Astrocyte (in vitro differentiated cells and primary cell): ENCODE measurements at regions not wholly inside any gene's neighbourhood (a gene's known extent, or its start where the extent isn't known, plus 50 kb on each side); places are given as distances from the start of the nearest gene placed in this dataset.

Experiments
- DNase-seq: peaks from one replicate; pipeline ENCODE4 v3.0.0-alpha.2; 2010; ENCODE audit warnings: low read depth
- FAIRE-seq: peaks from 2 replicates; lab custom pipeline; 2011; peaks lifted over from hg19 to GRCh38; lab: Jason Lieb, UNC
- H2AFZ ChIP-seq: 2 replicates; pipeline ENCODE4 v1.6.0; 2012; ENCODE audit warnings: low read depth, low read length, inconsistent platforms
- H3K27ac ChIP-seq: 2 replicates; pipeline ENCODE4 v1.5.1; 2011; ENCODE audit warnings: low read depth, low read length, inconsistent platforms
- H3K27me3 ChIP-seq: 2 replicates; pipeline ENCODE4 v1.6.0; 2011; ENCODE audit warnings: low read length, inconsistent platforms; ENCODE audit not compliant: insufficient read depth
- H3K36me3 ChIP-seq: 2 replicates; pipeline ENCODE4 v1.5.1; 2011; ENCODE audit warnings: low read length, inconsistent platforms; ENCODE audit not compliant: insufficient read depth
- H3K4me1 ChIP-seq: 2 replicates; pipeline ENCODE4 v1.5.1; 2011; ENCODE audit warnings: low read length, inconsistent platforms; ENCODE audit not compliant: insufficient read depth
- H3K4me2 ChIP-seq: 2 replicates; pipeline ENCODE4 v1.6.0; 2012; ENCODE audit warnings: low read length, inconsistent platforms
- H3K4me3 ChIP-seq: 2 replicates; pipeline ENCODE4 v1.5.1; 2011; ENCODE audit warnings: low read depth, mild to moderate bottlenecking, low read length, inconsistent platforms; ENCODE audit not compliant: insufficient read depth
- H3K79me2 ChIP-seq: 2 replicates; pipeline ENCODE4 v1.6.0; 2012; ENCODE audit warnings: mild to moderate bottlenecking, low read length, inconsistent platforms; ENCODE audit not compliant: insufficient read depth
- H3K9ac ChIP-seq: 2 replicates; pipeline ENCODE4 v1.6.0; 2012; ENCODE audit warnings: mild to moderate bottlenecking, low read length, inconsistent platforms
- H3K9me3 ChIP-seq: 2 replicates; pipeline ENCODE4 v1.5.1; 2012; ENCODE audit warnings: low read depth, mild to moderate bottlenecking, low read length, inconsistent platforms; ENCODE audit not compliant: insufficient read depth
- H4K20me1 ChIP-seq: 2 replicates; pipeline ENCODE4 v1.6.0; 2012; ENCODE audit warnings: low read length, inconsistent platforms; ENCODE audit not compliant: insufficient read depth
- H3K27ac Mint-ChIP-seq: one replicate; pipeline ENCODE4 v1.8.0; 2021; ENCODE audit warnings: mild to moderate bottlenecking, mixed read lengths; ENCODE audit not compliant: unreplicated experiment
- H3K27me3 Mint-ChIP-seq: one replicate; pipeline ENCODE4 v1.8.0; 2021; ENCODE audit warnings: low read depth, mixed read lengths; ENCODE audit not compliant: unreplicated experiment
- H3K36me3 Mint-ChIP-seq: one replicate; pipeline ENCODE4 v1.8.0; 2021; ENCODE audit warnings: low read depth, mixed read lengths; ENCODE audit not compliant: unreplicated experiment
- H3K4me1 Mint-ChIP-seq: one replicate; pipeline ENCODE4 v1.8.0; 2021; ENCODE audit warnings: low read depth, mixed read lengths; ENCODE audit not compliant: unreplicated experiment
- H3K4me3 Mint-ChIP-seq: one replicate; pipeline ENCODE4 v1.8.0; 2021; ENCODE audit warnings: mild to moderate bottlenecking, moderate library complexity, mixed read lengths; ENCODE audit not compliant: unreplicated experiment
- H3K9me3 Mint-ChIP-seq: one replicate; pipeline ENCODE4 v1.8.0; 2021; ENCODE audit warnings: mild to moderate bottlenecking, mixed read lengths; ENCODE audit not compliant: unreplicated experiment
- CTCF ChIP-seq: IDR thresholded peaks from 2 replicates; pipeline ENCODE4 v1.5.1; 2011; ENCODE audit warnings: low read depth, mild to moderate bottlenecking, inconsistent platforms, low read length, moderate library complexity; ENCODE audit not compliant: insufficient read depth
- EZH2 ChIP-seq: IDR thresholded peaks from 2 replicates; pipeline ENCODE4 v1.6.1; 2012; ENCODE audit warnings: mild to moderate bottlenecking, low read length, inconsistent platforms; ENCODE audit not compliant: insufficient read depth

- no peak overlapping the region for H3K27ac ChIP-seq
- Mint-ChIP-seq H3K36me3 (no peaks in the 10 kb centered on the region), H3K4me1 (peaks cover 14% of the 10 kb centered on the region), H3K27ac (no peak overlapping the region), H3K27me3 (no peaks in the 10 kb centered on the region), H3K9me3 (no peaks in the 10 kb centered on the region), H3K4me3 (no peak overlapping the region)
- DNase-seq (no peak), FAIRE-seq (no peak)
- H3K36me3 ChIP-seq: no peaks in the 10 kb centered on the region
- no peaks in the 10 kb centered on the region for H3K27me3 ChIP-seq
- H3K9me3 ChIP-seq: no peaks in the 10 kb centered on the region
- no peaks in the 10 kb centered on the region for H3K79me2 ChIP-seq
- H3K4me1 ChIP-seq: peaks cover 4% of the 10 kb centered on the region
- TF ChIP-seq EZH2: no peak
- TF ChIP-seq CTCF: no peak
- H2AFZ ChIP-seq: no peak overlapping the region
- H3K4me3 ChIP-seq: no peak overlapping the region
- no peaks in the 10 kb centered on the region for H4K20me1 ChIP-seq
- no peak overlapping the region for H3K4me2 ChIP-seq
- no peak overlapping the region for H3K9ac ChIP-seq
These were observed 203.2 kb downstream of the SIM1 start for GRCh38 chr6:100261486-100261885.

GRCh38 chr6:100260584-100260983 is 204.1 kb downstream of the SIM1 start:
- Mint-ChIP-seq H3K27ac (no peak overlapping the region), H3K4me3 (no peak overlapping the region), H3K36me3 (no peaks in the 10 kb centered on the region), H3K9me3 (no peaks in the 10 kb centered on the region), H3K4me1 (peaks cover 13% of the 10 kb centered on the region), H3K27me3 (no peaks in the 10 kb centered on the region)
- Histone ChIP-seq H3K36me3 (no peaks in the 10 kb centered on the region), H3K27me3 (no peaks in the 10 kb centered on the region), H3K79me2 (no peaks in the 10 kb centered on the region), H3K4me1 (peaks cover 4% of the 10 kb centered on the region), H3K9ac (no peak overlapping the region), H3K4me2 (no peak overlapping the region), H3K27ac (no peak overlapping the region), H3K4me3 (no peak overlapping the region), H4K20me1 (no peaks in the 10 kb centered on the region), H2AFZ (no peak overlapping the region), H3K9me3 (no peaks in the 10 kb centered on the region)
- TF ChIP-seq EZH2 (no peak), CTCF (no peak)
- FAIRE-seq (no peak), DNase-seq (peak; percentile 10)

GRCh38 chr6:100259865-100260264 is 204.9 kb downstream of the SIM1 start:
- peaks cover 9% of the 10 kb centered on the region for H3K4me1 Mint-ChIP-seq
- H3K36me3 ChIP-seq: no peaks in the 10 kb centered on the region
- TF ChIP-seq CTCF (no peak), EZH2 (no peak)
- H2AFZ ChIP-seq: no peak overlapping the region
- H4K20me1 ChIP-seq: no peaks in the 10 kb centered on the region
- no peaks in the 10 kb centered on the region for H3K36me3 Mint-ChIP-seq
- no peaks in the 10 kb centered on the region for H3K9me3 ChIP-seq
- no peaks in the 10 kb centered on the region for H3K9me3 Mint-ChIP-seq
- no peaks in the 10 kb centered on the region for H3K79me2 ChIP-seq
- H3K4me1 ChIP-seq: peaks cover 4% of the 10 kb centered on the region
- DNase-seq (no peak), FAIRE-seq (no peak)
- H3K4me3 ChIP-seq: no peak overlapping the region
- H3K27me3 Mint-ChIP-seq: no peaks in the 10 kb centered on the region
- no peak overlapping the region for H3K4me2 ChIP-seq
- H3K27me3 ChIP-seq: no peaks in the 10 kb centered on the region
- no peak overlapping the region for H3K4me3 Mint-ChIP-seq
- no peak overlapping the region for H3K27ac ChIP-seq
- no peak overlapping the region for H3K9ac ChIP-seq
- H3K27ac Mint-ChIP-seq: no peak overlapping the region
